ENCODE measurements at regions not wholly inside any gene's neighbourhood (a gene's known extent, or its start where the extent isn't known, plus 50 kb on each side); places are given as distances from the start of the nearest gene placed in this dataset.
"Not testable (repeated sequence)": the region's sequence is repeated elsewhere in the genome, so short reads cannot be mapped to it uniquely, and the experiment has no call there.

DNA sequence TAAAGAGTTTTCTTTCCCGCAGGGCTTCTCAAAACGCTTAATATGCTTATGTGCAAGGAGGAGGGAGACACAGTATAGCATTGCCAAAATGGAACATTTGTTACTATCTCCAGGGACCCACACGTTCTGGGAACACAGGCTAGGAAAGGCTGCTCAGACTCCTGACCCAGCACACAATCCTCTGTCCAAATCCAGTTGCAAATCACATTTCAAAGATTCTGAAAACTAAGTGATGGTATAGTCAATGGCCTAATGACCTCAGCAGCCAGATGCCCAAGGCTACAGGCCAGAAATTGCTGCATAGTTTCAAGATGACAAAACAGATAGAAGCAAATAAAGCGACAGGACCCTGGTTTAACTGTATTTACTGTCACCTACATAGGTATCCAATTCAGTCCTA lies 97.0 kb upstream of the GRIP1 start:
- no peak for DNase-seq

DNA sequence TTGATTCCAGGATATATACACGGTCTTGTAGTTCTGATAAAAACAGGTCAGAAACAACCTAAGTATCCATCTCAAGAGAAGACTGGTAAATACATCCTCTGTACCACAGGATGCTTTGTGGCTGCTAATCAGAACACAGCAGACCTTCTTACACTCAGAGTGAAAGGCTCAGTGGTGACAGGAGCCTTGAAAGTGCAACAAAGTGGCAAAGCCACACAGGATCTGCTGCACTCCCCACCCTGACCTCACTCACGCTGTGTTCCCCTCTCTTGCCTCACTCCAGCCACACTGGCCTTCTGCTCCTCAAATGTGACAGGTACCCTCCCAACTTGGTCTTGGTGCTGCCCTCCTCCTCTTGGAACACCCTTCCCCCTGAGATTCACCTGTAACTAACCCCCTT lies 98.1 kb upstream of the GRIP1 start:
- peak; percentile 43 for DNase-seq

DNA sequence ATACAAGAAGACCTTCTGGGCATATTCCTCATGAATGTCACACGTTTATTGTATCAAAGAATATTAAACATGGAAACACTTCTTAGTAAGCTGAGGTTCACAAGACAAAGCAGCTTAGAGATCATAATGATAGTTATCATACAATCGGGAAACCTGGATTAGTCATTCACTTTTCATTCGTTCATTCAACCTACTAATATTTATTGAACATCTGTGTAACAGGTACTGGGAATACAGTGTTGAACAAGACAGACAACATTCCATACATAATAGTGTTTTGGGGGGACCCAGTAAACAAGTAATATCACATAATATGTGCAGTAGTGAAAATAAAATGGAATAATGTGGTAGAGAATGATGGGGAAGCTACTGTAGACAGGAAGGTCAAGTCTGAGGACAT lies 100.6 kb upstream of the GRIP1 start:
- no peak for DNase-seq

DNA sequence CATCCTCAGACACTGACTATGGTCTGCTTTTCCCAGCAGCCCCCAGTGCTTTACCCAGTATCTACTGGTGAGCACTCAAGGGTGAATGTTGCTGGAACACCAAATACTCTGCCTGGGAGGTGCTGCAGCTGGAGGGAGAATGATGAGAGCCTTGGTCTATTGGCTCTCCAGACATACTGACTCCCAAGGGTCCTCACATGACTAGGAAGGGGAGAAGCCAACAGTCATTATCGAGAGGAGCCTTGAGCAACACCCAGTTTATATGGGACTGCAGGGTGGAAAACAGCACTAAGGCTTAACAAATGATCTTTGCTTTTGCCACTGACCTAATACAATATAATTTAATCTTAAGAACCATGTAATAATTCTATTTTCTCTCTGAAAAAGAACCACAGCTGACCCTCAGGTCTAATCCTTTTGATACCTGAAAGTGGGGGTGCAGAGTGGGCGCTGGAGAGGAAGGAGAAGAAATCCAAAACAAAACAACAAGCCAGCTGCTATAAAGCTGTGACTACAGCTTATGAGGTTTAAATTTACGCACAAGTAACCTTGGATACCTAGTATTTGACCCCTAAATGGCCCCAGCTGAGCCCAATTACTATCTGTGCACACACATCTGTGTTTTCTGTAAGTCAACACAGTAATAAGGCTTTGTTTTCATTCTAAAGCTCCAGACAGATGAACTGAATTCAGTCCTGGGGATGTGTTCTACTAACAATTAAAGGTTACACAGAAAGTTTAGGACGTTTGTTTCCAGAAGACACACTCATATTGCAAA lies 107.8 kb upstream of the GRIP1 start:
- no peak for DNase-seq

DNA sequence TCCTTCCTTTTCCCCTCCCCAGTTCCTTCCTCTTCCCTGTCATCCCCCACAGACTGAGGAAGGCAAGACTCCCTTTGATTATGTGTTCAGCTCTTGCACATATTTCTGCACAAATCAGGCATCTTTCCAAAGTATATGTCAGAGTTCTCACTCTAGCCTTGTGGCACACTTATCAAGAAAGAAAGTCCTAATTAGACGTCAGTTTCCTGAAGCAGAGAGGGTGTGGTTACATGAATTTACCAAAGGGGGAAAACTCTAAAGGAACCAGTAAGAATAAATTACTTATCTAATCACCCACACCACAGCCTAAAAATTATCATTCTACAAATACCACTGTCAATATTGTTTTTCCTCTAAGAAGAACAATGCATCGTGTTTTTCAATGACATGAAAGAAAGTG lies 120.7 kb upstream of the GRIP1 start:
- DNase-seq = no peak

DNA sequence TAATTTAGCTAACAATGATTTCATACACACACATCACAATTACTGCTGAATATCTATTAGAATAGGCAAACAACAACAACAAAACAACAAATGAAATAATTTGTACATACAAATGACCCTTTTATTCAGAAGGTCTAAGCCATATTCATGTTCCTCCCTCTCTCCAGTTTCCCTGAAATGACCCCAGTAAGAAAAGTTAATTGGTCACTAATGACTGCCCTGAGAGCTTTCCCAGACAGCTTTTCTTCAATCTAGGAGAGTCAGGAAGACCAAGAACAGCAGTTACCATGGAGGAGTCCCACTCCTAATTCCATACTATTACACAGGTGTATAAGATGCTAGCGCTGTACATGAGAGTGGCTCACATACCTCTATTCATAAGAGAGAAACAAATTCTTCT lies 121.2 kb upstream of the GRIP1 start:
- DNase-seq = no peak

DNA sequence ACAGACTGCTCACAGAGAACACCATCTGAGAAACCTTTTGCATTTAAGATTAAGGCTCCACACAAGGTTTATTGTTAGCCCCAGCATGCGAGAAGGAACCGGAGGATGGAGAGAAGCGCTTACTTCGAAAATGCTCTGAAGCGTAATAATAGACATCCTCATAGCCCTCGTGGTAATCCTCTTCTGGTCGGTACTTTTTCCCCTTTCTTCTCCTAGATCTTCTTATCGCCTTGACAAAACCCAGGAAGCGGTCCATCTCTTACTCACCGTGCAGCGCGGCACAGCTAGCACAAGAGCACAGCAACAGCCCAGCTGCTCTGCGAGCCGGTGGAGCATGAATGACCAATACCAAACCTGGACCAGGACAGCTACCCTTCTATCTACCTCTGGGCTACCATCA lies 125.1 kb upstream of the GRIP1 start:
- no peak for DNase-seq

DNA sequence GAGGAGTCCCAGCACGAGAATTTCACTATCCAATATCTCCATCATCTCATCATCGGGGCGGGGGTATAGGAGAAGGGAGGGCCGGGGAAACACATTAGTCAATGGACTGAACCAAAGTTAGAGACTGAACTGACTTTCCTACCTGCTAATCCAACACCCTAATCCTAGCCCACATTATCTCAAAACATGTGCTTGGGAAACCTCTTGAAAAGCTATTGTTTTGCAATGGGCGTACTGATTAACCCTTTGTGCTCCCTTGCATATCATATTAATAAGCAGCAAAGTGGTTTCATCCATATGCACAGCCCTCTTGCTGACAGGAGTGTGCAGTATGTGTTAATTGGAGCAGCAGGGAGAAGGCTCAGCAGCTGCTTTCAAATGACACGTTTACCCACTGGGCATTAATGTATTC lies 125.7 kb upstream of the GRIP1 start:
- no peak for DNase-seq

DNA sequence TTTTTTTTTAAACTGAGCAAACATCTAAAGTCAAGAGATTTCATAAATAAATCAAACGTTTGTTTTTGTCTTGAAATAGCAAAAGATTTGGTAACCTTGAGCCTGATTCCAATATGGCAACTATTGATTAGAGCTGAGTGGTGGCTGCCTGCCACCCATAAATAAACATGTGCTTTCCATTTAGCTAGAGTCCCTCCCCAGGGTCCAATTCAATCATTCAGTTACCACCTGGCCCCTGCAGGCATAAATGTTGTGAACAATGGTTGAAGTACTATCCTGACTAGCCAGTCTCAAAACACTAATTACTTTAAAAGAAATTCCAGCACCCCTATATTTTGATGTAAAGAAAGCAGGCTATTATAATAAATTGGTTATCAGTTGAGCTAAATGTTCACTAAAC lies 129.7 kb upstream of the GRIP1 start:
- DNase-seq = no peak

DNA sequence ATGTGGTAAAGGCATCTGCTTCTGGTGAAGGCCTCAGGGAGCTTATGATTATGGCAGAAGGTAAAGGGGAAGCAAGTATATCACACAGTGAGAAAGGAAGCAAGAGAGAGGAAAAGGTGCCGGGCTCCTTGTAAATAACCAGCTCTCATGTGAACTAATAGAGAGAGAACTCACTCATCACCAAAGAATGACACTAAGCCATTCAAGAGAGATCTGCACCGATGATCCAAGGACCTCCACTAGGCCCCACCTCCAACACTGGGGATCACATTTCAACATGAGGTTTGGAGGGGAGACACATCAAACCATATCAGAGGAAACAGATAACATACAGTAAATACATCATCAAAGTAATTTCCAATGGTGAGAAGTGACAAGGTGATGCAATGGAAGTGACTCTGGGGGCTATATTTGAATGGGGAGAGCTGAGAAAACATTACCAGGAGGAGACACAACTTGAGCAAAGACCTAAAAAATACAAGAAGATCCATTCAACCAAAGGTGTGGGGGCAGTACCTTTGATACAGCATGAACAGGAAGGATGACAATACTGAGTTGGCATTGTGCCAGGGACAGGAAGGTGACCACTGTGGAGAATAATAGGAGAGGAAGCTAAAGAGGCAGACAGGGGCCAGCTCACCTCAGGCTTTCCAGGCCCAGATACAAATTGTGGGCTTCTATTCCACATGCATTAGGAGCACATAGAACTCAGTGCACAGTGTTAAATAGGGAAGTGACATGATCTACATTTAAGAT lies 134.4 kb upstream of the GRIP1 start:
- no peak for DNase-seq

DNA sequence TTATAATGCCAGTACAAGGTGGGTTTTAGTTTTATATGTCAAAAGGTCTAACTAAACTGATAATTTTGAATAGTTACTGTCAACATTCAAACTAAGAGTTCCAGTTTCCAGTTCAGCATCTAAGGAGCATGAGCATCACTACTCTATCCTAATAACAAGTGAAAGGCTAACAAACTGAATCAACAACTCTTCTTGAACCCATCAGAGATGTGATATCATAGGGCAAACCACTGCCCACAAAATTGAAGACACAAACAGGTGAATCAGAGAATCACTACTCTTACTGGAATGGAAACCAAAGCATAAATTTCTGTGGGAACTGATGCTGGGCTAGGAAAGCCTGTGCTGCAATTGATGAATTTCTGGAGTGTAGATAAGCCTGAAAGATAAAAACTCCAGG lies 140.7 kb upstream of the GRIP1 start:
- DNase-seq = no peak

DNA sequence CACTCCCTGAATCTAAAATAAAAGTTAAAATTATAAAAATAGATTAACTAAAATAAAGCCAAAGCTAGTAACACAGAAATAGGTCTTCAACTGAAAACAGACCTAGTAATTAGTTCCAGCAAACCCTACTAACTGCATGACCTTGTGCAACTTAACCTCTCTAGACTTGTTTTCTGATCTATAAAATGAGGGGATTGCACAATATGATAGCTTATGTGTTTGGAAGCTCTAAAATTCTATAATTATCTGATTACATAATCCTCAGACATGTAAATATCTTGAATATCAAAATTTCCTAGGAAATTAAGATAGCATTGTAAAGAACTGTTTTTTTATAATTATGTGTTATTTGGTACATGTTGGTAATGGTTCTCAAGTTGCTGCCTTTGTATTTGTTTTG lies 144.1 kb upstream of the GRIP1 start:
- DNase-seq = no peak

DNA sequence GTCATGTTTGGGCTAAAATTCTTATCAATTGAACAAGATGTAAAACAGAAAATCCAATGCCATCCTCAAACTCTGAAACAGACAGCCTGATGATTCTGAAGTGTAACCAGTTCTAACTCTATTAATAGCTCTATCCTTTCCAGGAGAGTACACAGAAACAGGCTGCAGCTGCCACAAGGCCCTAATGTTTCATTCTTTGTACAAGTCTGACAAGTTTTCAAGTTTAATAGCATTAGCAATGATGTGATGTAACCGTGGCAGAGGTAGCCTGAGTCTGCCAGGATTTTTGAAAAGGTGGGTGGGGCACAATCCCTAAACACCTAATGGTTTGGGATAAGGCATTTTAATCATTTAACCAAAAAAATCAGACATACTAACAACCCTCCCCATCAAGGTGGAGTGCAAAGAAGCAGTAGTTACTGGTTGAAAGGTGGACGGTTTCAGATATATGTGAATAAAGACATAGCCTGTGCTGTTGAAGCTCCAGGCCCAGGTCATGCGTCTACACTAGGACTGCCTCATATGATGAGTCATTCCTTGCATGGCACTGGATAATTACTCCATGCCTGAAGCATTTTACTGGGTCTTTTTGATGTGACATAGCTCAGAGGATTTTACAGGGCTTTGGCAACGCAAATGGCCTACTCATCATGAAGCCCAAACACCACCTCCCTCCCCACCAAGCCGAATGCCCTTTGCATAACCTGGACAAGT lies 145.1 kb upstream of the GRIP1 start:
- no peak for DNase-seq

DNA sequence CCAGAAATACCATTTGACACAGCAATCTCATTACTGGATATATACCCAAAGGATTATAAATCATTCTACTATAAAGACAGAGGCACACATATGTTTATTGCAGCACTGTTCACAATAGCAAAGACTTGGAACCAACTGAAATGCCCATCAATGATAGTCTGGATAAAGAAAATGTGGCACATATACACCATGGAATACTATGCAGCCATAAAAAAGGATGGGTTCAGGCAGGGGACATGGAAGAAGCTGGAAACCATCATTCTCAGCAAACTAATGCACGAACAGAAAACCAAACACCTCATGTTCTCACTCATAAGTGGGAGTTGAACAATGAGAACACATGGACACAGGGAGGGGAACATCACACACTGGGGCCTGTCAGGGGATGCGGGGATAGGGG lies 147.0 kb upstream of the GRIP1 start:
- DNase-seq = not testable (repeated sequence)

DNA sequence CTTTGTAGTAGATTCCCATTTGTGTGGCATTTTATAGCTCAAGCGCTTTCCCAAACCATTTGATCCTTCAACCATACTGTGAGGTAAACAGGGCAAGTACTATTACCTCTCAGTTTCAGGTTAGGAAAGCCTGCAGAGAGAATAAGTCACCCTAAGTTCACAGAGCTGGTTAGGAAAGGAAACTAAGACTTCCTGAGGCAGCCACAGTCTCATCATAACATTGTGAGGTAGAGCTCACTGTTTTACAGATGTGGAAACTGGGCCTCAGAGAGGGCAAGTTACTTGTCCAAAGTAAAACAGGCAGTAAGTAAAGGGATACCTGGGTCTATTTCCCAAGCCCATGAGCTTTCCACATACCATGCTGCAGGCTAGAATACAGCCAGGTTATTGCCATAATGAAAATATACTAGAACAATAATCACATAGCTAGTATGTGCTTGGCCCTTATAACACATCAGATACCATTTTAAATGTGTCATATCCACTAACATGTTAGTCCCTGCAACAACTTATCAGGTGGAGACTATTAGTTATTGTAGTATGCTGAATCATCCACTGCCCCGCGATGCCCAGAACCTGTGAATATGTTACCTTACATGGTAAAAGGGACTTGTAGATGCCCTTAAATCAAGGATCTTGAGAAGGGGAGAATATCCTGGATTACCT lies 150.9 kb upstream of the GRIP1 start:
- peak; percentile 11 for DNase-seq

DNA sequence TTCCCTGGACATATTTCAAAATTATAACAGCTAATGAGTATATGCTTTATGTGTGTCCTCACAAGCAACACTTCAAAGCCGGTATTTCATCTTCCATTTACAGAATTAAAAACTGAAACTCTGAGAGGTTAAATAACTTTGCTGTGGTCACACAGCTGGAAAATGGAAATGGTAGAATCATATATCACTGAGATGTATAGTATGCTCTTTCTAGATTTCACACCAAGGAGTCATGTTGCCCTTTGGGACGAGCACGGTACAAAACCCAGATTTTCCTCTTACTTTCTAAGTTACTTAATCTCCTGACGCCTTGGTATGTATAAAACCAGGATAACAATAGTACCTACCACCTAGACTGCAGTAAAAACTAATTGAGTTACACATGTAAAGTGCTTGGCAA lies 152.6 kb upstream of the GRIP1 start:
- no peak for DNase-seq

DNA sequence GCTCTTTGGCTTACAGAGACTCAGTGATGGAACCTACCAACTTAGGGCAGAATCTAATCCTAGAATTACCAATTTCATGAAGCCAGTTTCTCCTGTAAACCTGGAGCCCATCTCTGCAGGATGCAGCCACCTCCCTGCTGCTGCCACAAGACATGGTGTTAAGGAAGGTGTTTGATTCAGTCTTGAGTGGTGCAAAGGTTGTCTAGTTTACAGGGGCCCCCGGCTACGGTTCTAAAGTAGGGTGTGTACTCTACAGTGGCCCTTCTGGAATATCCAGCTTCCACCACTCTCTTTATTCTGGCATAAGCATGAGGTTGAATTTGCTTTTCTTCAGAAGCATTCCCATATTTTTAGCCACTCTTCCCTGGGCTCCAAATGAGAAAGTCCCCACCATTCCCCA lies 154.1 kb upstream of the GRIP1 start:
- DNase-seq = no peak

DNA sequence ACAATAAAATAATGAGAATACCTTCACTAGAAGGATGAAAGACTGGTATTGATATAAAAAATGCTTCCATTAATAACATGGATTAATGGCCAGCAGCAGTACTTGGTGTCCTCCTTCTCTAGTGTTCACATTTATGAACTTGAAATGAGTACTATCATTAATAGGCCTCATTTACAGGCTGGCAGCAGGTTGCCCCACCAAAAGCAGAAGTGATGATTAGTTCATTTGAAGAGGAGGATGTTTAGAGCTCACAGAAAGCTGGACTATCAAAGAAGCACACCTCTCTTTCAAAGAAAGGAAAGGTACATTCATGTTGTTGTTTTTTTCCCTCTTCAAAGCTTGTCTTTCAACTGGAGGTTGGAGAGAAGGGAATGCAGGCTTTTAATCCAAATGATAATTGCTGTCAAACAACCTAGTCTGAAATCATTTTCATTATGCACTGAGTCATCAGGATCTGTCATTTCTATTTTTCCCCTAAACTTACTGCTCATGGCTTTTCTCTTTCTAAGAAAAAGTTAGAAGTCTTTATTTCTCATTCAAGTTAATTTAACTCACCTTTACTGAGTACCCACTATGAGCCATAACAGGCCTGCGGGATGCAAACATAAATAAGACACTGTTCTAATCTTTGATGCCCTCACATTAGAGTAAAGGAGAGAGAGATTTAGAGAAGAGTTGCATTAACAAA lies 157.9 kb upstream of the GRIP1 start:
- no peak for DNase-seq

DNA sequence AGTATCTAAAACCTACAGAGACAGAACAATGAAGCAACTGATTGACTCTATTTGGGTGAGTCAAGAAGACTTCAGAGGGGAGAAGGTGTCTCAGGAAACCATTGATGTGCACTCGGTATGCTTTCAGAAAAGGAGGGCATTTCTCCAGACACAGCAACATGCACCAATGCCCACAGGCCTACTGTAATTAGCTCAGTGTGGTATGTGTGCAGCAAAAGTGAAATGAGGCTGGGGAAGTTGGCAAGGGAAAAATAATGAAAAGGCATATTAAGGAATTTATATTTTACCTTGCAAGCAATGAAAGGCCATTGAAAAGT lies 158.4 kb upstream of the GRIP1 start:
- no peak for DNase-seq

DNA sequence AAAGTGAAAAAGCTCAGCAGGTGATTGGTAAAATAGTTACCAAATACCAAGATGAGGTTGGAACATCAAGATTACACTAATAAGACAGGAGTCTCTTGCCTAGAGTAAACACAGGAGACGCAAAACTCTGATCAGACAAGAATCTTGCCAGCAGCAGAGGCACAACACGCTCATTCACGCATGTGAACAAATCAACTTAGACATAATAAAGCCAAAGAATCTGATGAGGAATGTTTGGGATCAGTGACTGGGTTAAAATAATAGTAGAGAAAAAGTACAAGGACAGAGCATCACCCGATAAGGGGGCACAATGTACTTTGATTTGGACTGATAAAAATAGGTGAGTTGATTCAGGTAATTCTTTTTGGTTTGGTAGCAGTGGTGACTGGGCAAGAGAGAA lies 159.5 kb upstream of the GRIP1 start:
- DNase-seq = no peak

DNA sequence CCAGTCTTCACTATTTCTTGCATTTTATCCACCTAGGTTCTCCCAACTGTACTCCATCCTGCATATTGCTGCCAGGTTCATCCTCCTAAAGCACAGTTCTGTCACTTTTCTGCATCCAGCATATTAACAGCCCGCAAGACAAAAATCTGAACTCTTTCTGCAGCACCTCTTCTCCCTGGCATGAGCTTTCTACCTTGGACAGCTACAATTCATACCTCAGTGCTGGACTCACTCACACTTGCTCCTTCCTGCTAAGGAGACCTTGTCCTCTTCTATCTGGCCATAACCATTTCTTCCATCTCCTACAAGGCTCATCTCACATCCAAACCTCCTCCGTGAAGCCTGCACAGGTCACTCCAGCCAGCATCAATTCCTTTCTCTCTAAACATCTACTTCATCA lies 170.1 kb upstream of the GRIP1 start:
- DNase-seq = no peak

DNA sequence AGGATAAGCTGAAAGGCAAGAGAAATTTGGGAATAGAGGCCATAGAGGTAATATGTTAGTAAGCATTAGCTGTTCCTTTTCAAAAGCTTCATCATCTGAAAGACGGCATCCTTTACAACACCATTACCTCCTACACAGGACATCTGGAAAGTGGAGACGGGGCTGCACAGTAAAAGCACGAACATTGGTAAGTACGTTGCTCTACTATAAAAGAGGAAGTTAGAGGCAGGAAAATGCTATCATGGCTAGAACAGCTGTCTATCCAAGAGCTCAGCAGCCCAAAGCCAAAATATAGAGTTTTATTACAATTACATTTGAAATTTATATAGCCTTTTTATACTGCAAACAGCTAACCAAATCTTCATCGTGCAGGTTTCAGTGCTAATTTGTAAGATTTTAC lies 172.3 kb upstream of the GRIP1 start:
- DNase-seq = no peak

DNA sequence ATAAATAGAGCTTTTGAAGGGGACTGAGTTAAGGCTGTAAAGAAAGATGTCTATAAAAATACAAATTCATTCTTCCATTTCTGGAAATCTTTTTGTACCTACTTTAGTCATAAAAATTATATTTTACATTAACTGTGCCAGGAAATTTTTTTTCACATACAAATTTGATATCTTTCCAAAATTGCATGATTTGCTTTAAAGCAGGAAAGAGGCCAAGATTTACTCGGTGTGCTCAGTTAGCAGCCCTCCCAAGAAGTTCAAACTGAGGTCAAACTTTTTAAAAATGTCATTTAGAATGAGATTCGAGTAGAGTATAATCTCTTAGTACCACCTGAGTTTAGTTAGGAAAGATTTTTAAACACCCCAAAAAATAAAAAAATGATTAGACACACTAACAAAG lies 173.2 kb upstream of the GRIP1 start:
- DNase-seq = no peak

Data from CD4-positive, alpha-beta T cell treated with Interleukin-21 for 1 hour (primary cell).